ENCODE measurements at regions not wholly inside any gene's neighbourhood (a gene's known extent, or its start where the extent isn't known, plus 50 kb on each side); places are given as distances from the start of the nearest gene placed in this dataset.

GRCh38 chr16:47907109-47907508, 248.7 kb downstream of the ABCC12 start:
- no peaks in the 10 kb centered on the region for H3K27me3 Mint-ChIP-seq (ENCODE audit: insufficient read depth, low read depth)
- no peaks in the 10 kb centered on the region for H3K79me2 ChIP-seq (ENCODE audit: low read depth)
- no peak overlapping the region for H3K4me3 ChIP-seq
- no peaks in the 10 kb centered on the region for H3F3A ChIP-seq (ENCODE audit: low read depth)
- no peak overlapping the region for H3K4me3 Mint-ChIP-seq
- no peaks in the 10 kb centered on the region for H4K20me1 ChIP-seq (ENCODE audit: low read depth)
- no peaks in the 10 kb centered on the region for H3K27me3 ChIP-seq
- H3K27ac Mint-ChIP-seq: no peak overlapping the region
- H3K9ac ChIP-seq: no peak overlapping the region
- H2AFZ ChIP-seq (replicated peaks): peak overlapping the region; percentile 50
- H3K9me3 ChIP-seq (ENCODE audit: low read depth): no peaks in the 10 kb centered on the region
- H3K4me2 ChIP-seq: no peak overlapping the region
- no peak for TF ChIP-seq EZH2phosphoT487 (IDR thresholded peaks at IDR 0.05)
- TF ChIP-seq EZH2 (IDR thresholded peaks at IDR 0.05): no peak
- no peak for TF ChIP-seq CTCF (IDR thresholded peaks at IDR 0.05)
- H3K4me1 ChIP-seq: no peaks in the 10 kb centered on the region
- no peak overlapping the region for H3K27ac ChIP-seq
- peaks cover 6% of the 10 kb centered on the region for H3K9me3 Mint-ChIP-seq
- no peak for DNase-seq (ENCODE audit: low spot score)
- H3K36me3 Mint-ChIP-seq: no peaks in the 10 kb centered on the region
- no peaks in the 10 kb centered on the region for H3K4me1 Mint-ChIP-seq
- H3K36me3 ChIP-seq: no peaks in the 10 kb centered on the region

- H3K79me2 ChIP-seq (ENCODE audit: low read depth): no peaks in the 10 kb centered on the region
- no peak overlapping the region for H2AFZ ChIP-seq (replicated peaks)
- no peaks in the 10 kb centered on the region for H4K20me1 ChIP-seq (ENCODE audit: low read depth)
- no peaks in the 10 kb centered on the region for H3K36me3 Mint-ChIP-seq
- H3K27ac Mint-ChIP-seq: peak overlapping the region; percentile 29
- H3K27ac ChIP-seq: no peak overlapping the region
- no peaks in the 10 kb centered on the region for H3F3A ChIP-seq (ENCODE audit: low read depth)
- peaks cover 2% of the 10 kb centered on the region for H3K27me3 Mint-ChIP-seq (ENCODE audit: insufficient read depth, low read depth)
- no peaks in the 10 kb centered on the region for H3K4me1 ChIP-seq
- no peak overlapping the region for H3K4me2 ChIP-seq
- no peaks in the 10 kb centered on the region for H3K27me3 ChIP-seq
- no peak overlapping the region for H3K4me3 Mint-ChIP-seq
- no peaks in the 10 kb centered on the region for H3K9me3 ChIP-seq (ENCODE audit: low read depth)
- H3K9ac ChIP-seq: no peak overlapping the region
- TF ChIP-seq EZH2 (IDR thresholded peaks at IDR 0.05): no peak
- TF ChIP-seq EZH2phosphoT487 (IDR thresholded peaks at IDR 0.05): no peak
- no peak for TF ChIP-seq CTCF (IDR thresholded peaks at IDR 0.05)
- H3K4me3 ChIP-seq: no peak overlapping the region
- peaks cover 14% of the 10 kb centered on the region for H3K9me3 Mint-ChIP-seq
- H3K36me3 ChIP-seq: no peaks in the 10 kb centered on the region
- no peak for DNase-seq (ENCODE audit: low spot score)
- H3K4me1 Mint-ChIP-seq: no peaks in the 10 kb centered on the region
Observed at GRCh38 chr16:47905771-47906170, 250.0 kb downstream of the ABCC12 start.

- H3K9me3 Mint-ChIP-seq: peaks cover 12% of the 10 kb centered on the region
- Histone ChIP-seq H2AFZ (replicated peaks) (no peak overlapping the region), H3K4me2 (no peak overlapping the region), H4K20me1 (ENCODE audit: low read depth) (no peaks in the 10 kb centered on the region), H3K79me2 (ENCODE audit: low read depth) (no peaks in the 10 kb centered on the region), H3K9ac (no peak overlapping the region), H3K27me3 (no peaks in the 10 kb centered on the region), H3K4me3 (no peak overlapping the region), H3K27ac (no peak overlapping the region), H3K36me3 (no peaks in the 10 kb centered on the region), H3F3A (ENCODE audit: low read depth) (no peaks in the 10 kb centered on the region), H3K4me1 (no peaks in the 10 kb centered on the region), H3K9me3 (ENCODE audit: low read depth) (no peaks in the 10 kb centered on the region)
- H3K4me3 Mint-ChIP-seq: no peak overlapping the region
- H3K4me1 Mint-ChIP-seq: no peaks in the 10 kb centered on the region
- DNase-seq (ENCODE audit: low spot score): no peak
- TF ChIP-seq CTCF (IDR thresholded peaks at IDR 0.05): no peak
- TF ChIP-seq EZH2 (IDR thresholded peaks at IDR 0.05): no peak
- no peak for TF ChIP-seq EZH2phosphoT487 (IDR thresholded peaks at IDR 0.05)
- H3K36me3 Mint-ChIP-seq: no peaks in the 10 kb centered on the region
- H3K27me3 Mint-ChIP-seq (ENCODE audit: insufficient read depth, low read depth): peaks cover 2% of the 10 kb centered on the region
- H3K27ac Mint-ChIP-seq: no peak overlapping the region
Observed at GRCh38 chr16:47904691-47905090, 251.1 kb downstream of the ABCC12 start.
